ELF-1 (cell line): ENCODE measurements at regions not wholly inside any gene's neighbourhood (a gene's known extent, or its start where the extent isn't known, plus 50 kb on each side); places are given as distances from the start of the nearest gene placed in this dataset.
A peak's percentile ranks its signal among the peaks of the same experiment; 100 is the strongest.

Source experiments
- DNase-seq: peaks from one replicate; pipeline ENCODE4 v3.0.0-alpha.2; 2016; ENCODE audit warnings: low read depth, low spot score

DNA sequence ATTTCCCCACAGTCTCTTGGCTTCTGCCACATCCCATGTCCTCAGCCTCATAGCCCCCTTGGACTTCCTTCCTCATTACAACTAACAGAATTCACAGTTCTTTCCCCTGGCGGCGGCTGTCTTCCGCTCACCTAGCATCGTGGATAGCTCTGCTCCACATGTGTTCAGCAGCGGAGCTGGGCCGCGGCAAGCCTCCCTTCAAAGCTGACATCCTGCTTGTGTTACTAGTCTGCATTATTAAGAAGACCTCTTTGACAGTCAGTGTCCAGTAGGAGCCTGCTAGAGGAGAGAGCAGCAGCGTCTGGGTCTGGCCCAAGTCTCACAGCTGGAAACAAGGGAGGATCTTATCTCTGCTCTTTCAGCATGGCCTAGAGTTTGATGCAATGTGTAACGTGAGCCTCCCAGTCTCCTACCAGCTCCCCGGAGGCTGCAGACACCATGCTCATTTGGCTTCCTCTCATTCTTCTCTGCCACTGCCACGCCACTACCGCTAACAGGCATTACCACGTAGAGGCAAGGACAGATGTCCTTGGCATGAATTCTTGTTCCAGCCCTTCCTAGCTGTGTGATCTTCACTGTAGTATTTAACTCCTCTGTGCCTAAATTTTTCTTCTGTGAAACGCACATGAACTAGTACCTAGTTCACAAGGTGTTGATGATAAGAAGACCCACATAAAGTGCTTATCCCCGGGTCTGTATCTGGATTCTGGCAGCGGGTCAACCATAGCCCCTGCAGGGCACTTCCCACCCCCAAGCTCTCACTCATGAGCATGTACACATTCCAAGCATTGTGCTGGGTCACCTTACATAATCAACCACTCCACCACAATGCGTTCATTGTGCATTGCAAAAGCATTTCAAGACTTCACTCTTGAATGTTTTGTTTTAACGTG is 107.1 kb upstream of the BACH2 start:
- DNase-seq, result peak; percentile 93

DNA sequence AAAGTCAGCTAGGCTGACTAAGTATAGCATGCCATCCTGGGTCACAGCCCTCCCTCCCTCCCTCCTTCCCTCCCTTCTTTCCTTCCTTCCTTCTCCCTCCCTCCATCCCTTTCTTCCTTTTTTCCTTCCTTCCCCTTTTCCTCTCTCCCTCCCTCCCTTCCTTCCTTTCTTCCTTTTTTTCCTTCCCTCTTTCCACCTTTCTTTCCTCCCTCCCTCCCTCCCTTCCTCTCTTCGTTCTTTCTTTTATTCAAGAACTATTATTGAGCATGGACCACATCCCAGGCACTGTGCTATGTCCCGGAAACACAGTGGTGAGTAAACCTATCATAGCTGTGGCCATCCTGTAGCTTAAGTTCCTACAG is 106.2 kb upstream of the BACH2 start:
- DNase-seq, result no peak

DNA sequence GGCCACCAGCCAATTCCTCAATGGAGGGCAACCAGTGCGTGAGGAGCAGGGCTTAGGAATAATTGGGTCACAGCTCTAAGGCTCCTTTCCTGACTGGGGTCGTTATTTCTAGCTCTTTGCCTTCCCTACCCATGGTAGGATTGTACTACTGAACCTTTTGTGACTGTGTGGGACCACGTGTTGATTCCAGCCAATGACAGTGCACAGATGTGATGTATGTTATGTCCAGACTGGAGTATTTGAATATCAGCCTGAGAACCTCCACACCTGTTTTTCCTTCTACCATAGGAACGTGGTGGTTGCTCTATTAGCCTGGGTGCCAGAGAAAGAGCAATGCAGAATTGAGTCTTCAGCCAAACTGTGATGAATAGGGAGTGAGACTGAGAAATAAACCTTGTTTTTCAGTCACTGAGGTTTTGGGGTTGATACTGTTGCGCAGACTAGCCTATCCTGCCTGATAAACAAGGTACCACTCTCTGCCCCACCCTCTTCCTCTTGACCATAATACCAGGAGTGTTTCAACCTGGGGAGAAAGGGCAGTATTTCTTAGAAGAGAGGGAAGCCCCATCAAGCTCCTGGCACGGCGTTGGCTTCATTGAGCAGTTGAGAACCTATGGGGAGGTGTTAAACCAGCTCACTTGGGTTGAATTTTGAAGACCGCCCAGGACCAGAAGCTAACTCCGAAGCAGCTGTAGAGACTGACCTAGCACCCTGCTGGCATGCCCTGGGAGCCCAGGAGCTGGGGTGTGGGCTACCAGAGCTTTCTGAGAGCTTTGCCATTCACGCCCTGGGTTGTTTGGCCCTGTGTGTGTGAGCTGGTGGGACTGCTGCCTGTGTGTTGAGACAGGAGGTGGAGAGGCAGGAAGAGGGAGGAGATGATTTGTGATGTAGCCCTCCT is 105.5 kb upstream of the BACH2 start:
- no peak for DNase-seq

DNA sequence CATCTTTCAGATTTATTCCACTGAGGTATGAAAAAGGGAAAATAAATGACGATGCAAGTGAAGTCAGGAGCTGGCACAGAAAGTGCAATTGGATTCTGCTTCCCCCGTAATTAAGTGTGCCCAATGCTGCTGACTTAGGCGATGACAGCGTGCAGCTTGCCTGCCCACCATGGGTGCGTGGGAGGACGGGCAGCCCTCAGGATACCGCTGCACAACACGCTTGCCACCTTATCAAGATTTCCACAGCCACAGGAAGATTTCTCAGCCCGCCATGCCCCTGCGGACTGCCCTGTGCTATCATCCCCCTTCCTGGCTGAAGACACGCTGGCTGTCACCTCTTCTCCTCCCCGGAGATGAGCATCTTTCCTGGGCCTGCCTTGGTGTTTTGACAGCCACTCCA is 103.3 kb upstream of the BACH2 start:
- no peak for DNase-seq

DNA sequence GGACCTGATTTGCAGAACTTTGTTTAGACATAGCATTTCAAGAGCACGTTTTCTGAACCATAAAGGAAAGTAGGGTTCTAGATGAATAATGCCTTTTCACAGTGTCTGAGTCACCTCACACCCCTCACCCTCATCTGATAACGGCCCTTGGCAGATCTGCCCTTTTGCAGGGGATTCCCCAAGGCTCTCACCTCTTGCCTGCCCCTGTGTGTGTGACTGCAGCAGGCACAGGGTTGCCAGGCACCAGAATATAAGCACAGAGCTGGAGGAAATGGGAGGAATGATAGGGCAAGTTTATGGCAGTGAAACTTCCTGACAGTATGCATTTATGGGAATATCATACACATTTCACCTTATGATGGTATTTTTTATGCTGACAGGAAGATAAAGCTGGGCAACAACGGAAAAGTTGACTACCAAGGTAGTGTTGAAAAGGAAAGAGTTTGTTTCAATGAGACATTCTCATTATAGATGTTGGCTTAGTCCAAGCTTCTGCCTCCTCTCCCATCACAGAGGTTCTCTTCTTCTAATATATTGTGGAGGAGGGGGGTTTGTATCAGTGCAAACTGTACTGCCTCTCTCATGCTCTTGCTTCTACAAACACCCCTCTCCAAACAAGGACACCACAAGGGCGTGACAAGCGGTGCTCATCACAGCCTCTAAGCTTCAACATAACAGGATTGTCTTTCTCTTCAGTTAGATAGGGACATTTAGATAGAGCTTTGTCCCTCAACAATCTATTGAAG is 101.5 kb upstream of the BACH2 start:
- peak; percentile 37 for DNase-seq

DNA sequence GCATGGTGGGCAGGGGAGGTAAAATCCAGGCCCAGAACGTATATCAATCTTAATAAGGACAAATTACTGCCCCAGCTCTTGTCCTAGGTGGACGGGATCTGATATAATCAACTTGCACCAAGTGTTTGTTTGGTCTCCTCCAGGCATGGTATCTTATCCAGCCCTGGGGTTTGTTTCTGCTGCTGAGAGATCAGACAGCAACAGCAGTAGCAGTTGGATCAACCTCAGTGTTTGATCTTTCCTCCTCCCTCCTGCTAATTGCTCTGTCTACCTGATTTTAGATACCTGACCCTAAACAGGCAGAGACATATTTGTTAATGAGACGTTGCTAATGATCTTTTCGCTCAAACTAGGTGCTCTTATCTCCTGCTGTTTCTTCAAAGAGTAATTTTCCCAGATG is 100.4 kb upstream of the BACH2 start:
- peak; percentile 61 for DNase-seq

DNA sequence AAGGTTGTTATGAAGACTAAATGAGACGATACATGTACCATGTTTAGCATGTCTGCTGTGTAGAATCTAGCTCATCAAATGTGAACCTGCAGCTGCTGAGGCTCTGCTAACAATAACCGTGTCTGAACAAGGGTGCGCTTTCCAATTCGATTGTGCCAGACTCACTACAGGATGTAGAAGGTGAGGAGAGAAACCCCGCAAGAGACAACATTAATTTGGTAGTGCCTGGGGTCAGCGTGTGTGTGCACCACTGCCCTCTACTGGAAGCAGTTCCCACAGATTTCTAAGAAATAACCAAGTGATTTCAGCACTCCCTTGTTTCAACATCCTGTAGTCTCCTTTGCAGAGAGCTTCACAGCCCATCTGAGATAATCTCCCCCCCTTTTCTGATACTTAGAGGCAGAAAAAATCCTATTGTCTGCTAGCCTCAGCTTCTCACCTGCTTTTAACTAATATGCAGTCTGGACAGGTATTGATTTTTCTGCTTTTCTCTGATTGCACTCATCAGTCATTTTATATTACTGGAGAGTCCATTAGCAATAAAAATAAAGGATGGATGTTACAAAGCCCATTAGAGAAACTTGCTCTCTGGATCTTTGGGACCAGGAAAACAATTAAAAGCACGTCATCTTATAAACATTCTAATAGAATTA is 96.7 kb upstream of the BACH2 start:
- peak; percentile 80 for DNase-seq

DNA sequence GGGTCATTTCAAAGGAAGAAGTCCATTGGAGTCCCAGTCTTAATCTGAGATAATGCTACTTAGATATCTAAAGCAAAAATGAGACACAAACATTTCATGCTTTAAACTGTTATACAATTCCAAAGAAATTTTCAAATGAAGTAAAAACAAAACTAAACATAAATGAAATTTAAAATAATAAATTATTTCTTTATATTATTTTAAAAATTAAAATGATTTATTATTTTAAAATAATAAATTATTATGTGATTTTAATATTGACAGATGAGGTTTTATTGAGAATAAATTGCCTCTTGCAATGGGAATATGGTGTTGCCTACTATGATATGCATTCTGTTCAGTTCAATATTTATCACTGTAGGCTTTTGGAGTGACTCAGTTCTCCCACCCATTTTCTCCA is 93.7 kb upstream of the BACH2 start:
- DNase-seq, result no peak

DNA sequence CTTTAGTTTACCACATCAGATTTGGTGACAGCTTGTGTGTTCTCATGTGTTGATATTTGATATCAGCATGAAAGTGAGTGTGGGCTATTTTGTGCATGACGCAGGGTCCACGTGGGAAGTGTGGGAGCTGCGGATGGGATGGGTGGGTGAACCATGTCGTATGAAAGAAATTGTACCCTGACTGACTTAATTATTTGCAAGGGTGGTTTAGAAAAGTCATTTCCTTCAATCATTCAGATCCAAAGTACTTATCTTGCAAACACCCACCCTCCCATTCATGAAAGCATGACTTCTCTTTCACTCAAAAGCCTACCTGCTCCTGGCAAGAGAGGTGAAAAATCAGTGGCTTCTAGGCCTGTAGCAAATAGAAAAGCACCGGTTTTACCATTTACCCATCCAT is 91.8 kb upstream of the BACH2 start:
- no peak for DNase-seq

DNA sequence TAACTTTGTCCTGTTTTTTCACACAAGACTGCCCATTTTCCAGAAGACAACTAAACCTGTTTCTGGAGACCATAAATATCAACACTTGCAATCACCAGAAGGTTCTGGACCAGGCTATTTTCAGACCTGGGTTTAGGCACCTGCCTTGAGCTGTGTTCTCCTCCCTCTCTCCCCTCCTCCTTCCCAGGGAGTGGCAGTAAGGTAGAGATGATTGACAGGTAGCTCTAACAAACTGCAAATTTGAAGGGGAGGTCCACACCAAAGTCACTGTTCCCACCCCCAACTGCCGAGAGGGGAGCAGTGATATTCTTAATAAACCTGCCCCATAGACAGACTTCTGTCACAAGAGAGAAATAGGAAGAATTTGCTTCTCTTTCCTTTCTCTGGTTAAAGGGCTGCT is 91.2 kb upstream of the BACH2 start:
- no peak for DNase-seq

DNA sequence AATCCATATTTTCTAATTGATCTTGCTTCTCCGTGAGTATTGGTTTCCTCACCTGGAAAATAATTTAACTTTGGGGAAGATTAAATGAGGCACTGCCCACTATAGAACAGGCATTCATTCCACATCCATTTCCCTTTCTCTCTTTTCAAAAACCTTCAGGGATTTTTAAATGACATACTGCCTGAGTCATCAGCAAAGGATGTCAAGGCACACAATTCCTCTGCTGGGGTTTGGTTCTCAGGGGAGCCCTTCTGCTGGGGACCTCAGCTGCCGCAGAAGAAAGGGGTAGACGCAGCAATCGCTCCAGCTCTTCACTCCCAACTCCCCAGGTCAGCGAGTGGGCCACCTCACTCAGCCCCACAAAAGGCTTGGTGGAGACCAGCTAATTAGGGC is 90.7 kb upstream of the BACH2 start:
- DNase-seq, result no peak

DNA sequence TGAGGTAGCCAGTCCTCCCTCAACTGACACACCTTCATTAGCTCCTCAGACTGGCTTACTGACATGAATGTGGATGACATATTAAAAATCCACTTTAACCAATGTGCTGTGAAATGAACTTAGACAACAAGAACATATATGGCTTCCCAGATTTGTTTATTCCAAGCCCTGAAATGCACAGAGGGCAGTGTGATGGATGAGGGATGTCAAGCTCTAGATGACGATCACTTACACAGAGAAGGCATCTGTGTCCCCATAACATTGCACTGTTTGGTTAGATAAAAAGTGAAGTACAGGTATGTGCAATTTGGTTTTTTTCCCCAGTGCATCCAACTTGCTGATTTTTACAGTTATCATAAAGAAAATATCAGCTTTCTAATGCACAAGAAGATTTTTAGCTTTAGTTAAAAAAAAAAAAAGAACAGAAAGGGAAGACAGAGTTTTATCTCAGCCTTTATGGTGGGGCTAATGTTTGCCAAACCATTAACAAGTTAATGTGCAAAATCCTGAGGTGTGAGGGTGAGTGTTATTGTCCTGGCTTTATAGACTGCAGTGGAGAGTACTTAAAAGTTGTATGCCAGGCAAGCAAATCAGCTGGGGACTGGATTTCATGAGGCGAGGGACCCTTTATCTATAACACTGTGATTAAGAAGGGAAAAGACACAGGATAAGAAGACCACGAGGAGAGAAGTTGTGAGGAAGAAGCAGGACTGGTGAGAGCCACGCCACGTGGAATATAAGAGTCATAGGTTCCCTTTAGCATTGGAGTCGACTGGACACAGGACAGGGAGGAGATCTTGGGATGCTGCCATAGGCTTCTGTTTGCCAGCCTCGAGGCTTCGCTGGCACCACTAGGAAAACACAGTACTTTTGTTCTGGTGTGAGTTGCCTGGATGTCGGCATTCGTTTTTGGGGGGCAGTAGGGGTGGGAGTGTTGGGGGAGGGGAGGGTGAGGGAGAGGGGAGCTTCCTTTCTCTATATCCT is 90.0 kb upstream of the BACH2 start:
- no peak for DNase-seq

DNA sequence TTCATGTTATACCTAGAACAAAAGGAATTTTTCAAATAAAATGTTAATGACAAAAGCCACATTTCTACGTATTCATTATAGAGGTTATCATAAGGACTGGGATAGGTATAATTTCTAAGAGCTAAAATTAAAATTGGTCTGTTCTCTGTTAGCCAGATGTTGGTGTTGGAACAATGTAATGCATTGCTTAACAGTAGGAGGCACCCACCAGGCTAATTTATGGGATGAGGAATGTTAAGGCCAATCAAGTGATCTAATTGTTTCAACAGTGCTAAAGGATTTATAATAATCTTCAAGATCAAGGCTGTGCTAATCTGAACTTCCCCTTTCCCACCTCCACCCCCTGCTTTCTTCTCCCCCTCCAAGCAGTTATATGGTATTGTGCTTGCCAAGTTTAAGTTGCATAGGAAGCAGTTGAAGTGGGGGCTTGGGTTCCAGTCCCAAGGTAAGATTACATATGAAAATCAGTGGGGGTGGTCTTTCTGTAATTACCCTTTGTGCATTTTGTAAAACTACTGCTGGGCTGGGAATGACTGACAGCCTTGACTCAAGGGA is 89.2 kb upstream of the BACH2 start:
- DNase-seq, result no peak

DNA sequence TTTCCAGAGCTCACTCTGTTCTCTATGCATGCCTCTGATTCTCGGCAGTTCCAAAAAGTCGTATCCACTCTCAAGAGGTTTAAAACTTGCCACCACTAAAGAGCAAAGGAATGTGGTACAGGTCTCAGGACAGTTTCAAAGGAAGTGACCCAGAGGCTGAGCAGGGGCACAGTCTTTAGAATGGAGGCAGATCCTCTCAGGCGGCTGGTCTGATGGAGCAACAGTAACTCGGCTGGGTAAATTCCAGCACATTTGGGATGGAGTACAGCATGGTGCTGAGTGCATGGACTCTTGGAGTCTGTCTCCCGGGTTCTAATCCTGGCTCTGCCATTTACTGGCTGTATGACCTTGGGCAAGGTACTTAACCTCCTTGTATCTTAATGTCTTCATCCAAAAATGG is 88.1 kb upstream of the BACH2 start:
- no peak for DNase-seq

DNA sequence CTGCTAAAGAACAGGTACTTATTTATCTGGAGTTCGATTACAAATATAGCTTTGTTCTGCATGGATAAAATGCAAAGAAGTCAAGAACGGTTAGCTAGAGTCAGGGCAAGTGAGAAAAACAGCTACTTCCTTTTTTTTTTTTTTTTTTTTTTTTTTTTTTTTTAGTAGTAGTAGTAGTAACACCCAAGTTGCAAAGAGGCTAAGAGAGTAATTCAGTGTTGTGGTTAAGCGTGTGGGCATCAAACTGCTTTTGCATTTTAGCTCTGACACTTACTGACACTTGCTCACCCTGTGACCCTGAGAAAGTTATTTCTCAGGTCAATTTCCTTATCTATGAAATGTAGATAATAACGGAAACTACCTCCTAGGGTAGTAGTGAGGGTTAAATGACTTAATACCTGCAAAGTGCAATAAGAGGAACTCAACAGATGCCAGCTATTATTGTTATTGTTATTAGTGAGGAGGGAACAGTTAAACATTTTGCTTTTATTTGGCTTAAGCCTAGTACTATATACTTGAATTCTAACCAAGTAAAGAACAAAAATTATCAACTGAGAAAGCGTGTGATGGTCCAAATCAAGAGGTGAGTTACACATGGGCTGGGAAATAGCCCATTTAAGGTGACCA is 86.7 kb upstream of the BACH2 start:
- no peak for DNase-seq

DNA sequence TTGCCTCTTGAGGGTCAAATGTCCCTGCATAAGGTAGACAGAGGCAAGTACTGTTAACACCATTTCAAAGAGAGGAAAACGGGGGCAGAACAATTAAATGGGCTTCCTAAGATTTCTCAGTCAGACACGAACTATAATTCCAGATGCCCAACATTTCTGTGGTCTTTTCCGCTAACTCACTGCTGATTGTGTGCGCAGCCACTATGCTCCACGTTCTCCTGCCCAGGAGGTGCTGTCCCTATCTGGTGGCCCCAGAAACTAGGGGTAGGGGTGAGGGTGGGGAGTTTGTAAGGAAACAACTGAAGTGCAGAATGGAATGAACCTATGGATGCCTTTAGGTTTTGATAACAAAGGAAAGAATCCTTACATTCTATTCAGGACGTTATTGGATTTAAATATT is 86.1 kb upstream of the BACH2 start:
- DNase-seq, result no peak

DNA sequence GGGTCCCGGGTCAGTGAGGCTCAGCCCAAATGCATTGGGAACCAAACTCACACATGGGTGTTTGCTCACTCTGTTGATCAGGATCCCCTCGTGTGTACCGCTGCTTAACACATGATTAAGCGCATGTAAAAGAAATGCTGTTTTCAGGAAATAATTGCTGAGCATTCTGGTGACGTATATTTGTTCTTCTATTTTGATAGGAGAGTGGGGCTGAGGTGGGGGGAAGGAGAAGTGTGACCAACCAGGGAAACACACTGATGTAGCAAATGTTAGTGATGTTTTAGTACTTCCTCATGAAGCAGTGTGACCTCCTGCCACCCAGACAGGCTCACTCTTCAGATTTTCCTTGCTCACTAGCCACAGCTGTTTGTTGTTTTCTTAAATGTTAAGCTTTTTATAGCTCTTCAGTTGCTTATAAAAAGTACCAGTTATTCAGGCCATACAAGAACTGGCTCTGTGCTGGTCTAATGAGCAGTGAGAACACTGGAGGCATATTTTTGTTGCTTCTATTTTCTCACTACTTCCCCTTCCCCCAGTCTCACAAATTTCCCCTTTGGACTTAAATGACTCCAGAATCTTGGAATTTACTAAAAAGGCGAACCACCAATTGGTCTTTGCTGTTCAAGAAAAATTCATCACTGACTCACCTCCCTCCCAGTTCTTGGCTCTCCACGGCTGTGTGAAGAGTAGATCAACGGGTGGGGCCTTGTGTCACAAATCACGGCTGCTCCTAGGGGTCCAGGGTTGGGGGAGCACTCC is 79.2 kb upstream of the BACH2 start:
- DNase-seq, result no peak

DNA sequence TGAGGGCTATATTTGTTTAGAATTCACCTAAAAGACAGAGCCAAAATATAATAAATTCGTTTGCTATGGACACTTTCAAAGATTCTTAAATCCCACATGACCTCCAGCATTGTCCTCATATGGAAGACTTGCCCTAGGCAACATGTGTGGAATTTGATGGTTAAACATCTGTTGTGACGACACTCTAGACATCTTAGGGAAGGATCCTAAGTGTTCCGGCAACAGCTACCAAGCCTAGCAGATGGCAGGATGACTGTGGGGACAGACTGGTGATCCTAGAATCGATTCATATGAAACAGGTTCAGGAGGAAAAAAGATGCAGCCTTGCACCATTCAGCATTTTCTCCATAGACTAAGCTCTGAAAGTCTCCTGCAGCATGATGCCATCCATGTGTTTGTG is 77.6 kb upstream of the BACH2 start:
- DNase-seq, result no peak

DNA sequence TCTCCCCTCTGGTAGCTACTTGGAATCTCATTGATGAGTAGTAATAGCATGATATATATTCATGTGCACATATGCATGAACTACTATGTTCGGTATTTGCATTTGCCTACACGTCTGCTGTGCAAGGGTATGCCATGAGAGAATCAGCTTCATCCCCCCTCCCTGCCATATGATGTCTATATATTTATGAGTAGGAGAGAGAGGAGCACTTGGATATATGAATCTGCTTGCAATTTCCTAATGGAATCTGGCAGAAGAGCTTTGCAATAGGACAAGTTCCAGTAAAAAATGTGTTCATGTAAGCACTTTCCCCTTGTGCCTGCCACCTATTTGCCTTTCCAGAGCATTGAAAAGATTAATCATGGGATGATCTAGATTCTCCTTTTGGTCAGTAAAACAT is 76.2 kb upstream of the BACH2 start:
- DNase-seq, result no peak
